ENCODE measurements at regions not wholly inside any gene's neighbourhood (a gene's known extent, or its start where the extent isn't known, plus 50 kb on each side); places are given as distances from the start of the nearest gene placed in this dataset.

- Histone ChIP-seq H3K27me3 (ENCODE audit: insufficient read depth, low read length) (no peaks in the 10 kb centered on the region), H3K4me1 (ENCODE audit: insufficient read depth, low read length) (no peaks in the 10 kb centered on the region), H3K9me3 (ENCODE audit: low read depth, low read length) (no peaks in the 10 kb centered on the region), H3K4me3 (ENCODE audit: low read length) (no peak overlapping the region)
Observed at GRCh38 chrX:799808-800207, 169.2 kb downstream of the SHOX start.

GRCh38 chrX:794311-794710 lies 163.7 kb downstream of the SHOX start:
- H3K4me1 ChIP-seq (ENCODE audit: insufficient read depth, low read length), result no peaks in the 10 kb centered on the region
- H3K9me3 ChIP-seq (ENCODE audit: low read depth, low read length), result no peaks in the 10 kb centered on the region
- H3K27me3 ChIP-seq (ENCODE audit: insufficient read depth, low read length), result peaks cover 11% of the 10 kb centered on the region
- no peak overlapping the region for H3K4me3 ChIP-seq (ENCODE audit: low read length)

DNA sequence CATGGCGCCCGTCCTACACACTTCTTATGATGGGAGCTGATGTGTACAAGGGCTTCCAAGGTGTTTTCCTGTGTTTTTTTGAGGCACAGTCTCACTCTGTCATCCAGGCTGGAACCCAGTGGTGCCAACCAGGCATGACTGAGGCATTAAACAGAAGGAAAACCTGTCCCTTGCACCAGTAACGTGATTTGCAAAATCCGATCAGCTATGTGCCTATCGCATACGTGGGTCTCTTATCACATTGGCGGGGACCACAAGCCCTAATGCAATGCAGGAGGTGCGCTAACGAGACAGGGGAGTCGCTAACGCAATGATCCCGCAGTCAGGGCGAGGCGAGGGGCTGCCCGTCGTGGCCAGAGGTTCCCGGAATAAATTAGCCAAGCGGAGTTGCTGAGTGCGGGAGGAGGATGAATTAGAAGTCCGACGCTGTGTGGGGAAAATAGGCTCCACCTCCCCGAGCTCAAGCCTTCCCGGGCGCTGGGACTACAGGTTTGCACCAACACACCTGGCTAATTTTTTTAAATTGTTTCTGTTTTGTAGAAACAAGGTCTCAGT lies 162.7 kb downstream of the SHOX start:
- peaks cover 11% of the 10 kb centered on the region for H3K27me3 ChIP-seq (ENCODE audit: insufficient read depth, low read length)
- H3K4me3 ChIP-seq (ENCODE audit: low read length), result no peak overlapping the region

DNA sequence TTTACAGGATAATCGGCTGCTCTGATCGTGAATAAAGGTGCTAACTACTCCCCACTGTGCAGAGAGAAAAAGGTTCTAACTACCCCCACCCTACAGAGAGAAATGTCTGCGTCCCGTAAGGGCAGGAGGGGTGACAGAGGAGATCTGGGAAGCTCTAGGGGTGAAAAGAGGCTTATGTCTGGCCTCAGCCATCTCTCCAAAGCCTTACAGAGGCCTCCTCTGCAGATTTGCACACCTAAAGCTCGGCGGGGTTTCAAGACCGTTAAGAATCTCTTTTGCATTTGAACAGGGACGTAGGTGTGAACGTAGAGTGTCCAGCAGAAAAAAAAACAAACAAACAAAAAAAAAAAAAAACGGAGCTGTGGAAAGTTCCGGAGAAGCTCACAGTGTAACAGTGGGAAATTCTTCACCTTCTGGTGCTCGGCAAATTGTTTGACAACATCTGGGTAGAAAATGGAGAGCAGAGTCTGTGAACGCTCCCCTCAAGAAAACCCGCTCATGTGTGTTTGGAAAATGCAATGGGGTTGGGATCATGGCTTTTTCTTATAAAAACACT lies 161.0 kb downstream of the SHOX start:
- peaks cover 11% of the 10 kb centered on the region for H3K27me3 ChIP-seq (ENCODE audit: insufficient read depth, low read length)
- H3K4me3 ChIP-seq (ENCODE audit: low read length), result no peak overlapping the region
- H3K4me1 ChIP-seq (ENCODE audit: insufficient read depth, low read length), result no peaks in the 10 kb centered on the region
- H3K9me3 ChIP-seq (ENCODE audit: low read depth, low read length), result no peaks in the 10 kb centered on the region

More for the DNA sequence above, 162.7 kb downstream of the SHOX start:
- Histone ChIP-seq H3K4me1 (ENCODE audit: insufficient read depth, low read length) (no peaks in the 10 kb centered on the region), H3K9me3 (ENCODE audit: low read depth, low read length) (no peaks in the 10 kb centered on the region)

DNA sequence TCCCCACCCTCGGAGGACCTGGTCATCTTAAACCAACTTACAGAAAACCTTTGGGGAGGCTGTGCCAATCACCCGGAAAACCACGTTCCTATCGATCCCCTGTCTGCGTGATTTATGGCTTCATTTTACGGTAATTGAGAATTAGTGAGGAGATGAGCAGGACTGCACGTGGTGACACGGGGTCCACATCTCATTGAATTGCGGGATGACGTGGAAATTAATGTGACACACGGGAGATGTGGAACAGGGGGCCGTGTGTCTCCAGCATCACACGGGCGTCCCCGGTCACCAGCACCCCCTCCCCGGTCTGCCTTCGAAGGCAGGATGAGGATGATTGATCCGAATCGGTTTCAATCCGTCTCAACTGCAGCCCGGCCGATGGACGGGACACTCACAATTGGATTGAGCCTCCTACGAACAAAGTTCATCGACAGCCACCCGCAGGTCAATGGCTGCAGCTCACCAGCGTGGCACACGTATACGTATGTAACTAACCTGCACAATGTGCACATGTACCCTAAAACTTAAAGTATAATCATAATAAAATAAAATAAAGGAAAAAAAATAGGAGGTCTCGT lies 160.3 kb downstream of the SHOX start:
- Histone ChIP-seq H3K4me1 (ENCODE audit: insufficient read depth, low read length) (no peaks in the 10 kb centered on the region), H3K9me3 (ENCODE audit: low read depth, low read length) (no peaks in the 10 kb centered on the region), H3K4me3 (ENCODE audit: low read length) (no peak overlapping the region), H3K27me3 (ENCODE audit: insufficient read depth, low read length) (peaks cover 11% of the 10 kb centered on the region)

GRCh38 chrX:790041-790506 lies 159.5 kb downstream of the SHOX start:
- Histone ChIP-seq H3K27me3 (ENCODE audit: insufficient read depth, low read length) (peaks cover 11% of the 10 kb centered on the region), H3K9me3 (ENCODE audit: low read depth, low read length) (no peaks in the 10 kb centered on the region), H3K4me1 (ENCODE audit: insufficient read depth, low read length) (no peaks in the 10 kb centered on the region), H3K4me3 (ENCODE audit: low read length) (no peak overlapping the region)

- H3K4me3 ChIP-seq (ENCODE audit: low read length), result no peak overlapping the region
- H3K4me1 ChIP-seq (ENCODE audit: insufficient read depth, low read length), result no peaks in the 10 kb centered on the region
- peaks cover 11% of the 10 kb centered on the region for H3K27me3 ChIP-seq (ENCODE audit: insufficient read depth, low read length)
- H3K9me3 ChIP-seq (ENCODE audit: low read depth, low read length), result no peaks in the 10 kb centered on the region
Observed at GRCh38 chrX:789096-789495, 158.5 kb downstream of the SHOX start.

- no peaks in the 10 kb centered on the region for H3K4me1 ChIP-seq (ENCODE audit: insufficient read depth, low read length)
Observed at GRCh38 chrX:786441-786881, 155.9 kb downstream of the SHOX start.

GRCh38 chrX:784829-785228 lies 154.2 kb downstream of the SHOX start:
- H3K4me1 ChIP-seq (ENCODE audit: insufficient read depth, low read length), result no peaks in the 10 kb centered on the region
- no peaks in the 10 kb centered on the region for H3K27me3 ChIP-seq (ENCODE audit: insufficient read depth, low read length)
- no peaks in the 10 kb centered on the region for H3K9me3 ChIP-seq (ENCODE audit: low read depth, low read length)
- no peak overlapping the region for H3K4me3 ChIP-seq (ENCODE audit: low read length)

More at GRCh38 chrX:786441-786881, 155.9 kb downstream of the SHOX start:
- Histone ChIP-seq H3K9me3 (ENCODE audit: low read depth, low read length) (no peaks in the 10 kb centered on the region), H3K4me3 (ENCODE audit: low read length) (no peak overlapping the region), H3K27me3 (ENCODE audit: insufficient read depth, low read length) (peaks cover 7% of the 10 kb centered on the region)

GRCh38 chrX:781224-782204 lies 150.9 kb downstream of the SHOX start:
- no peaks in the 10 kb centered on the region for H3K4me1 ChIP-seq (ENCODE audit: insufficient read depth, low read length)
- H3K4me3 ChIP-seq (ENCODE audit: low read length), result no peak overlapping the region
- no peaks in the 10 kb centered on the region for H3K9me3 ChIP-seq (ENCODE audit: low read depth, low read length)

GRCh38 chrX:776529-777230 lies 146.1 kb downstream of the SHOX start:
- Histone ChIP-seq H3K27me3 (ENCODE audit: insufficient read depth, low read length) (no peaks in the 10 kb centered on the region), H3K9me3 (ENCODE audit: low read depth, low read length) (no peaks in the 10 kb centered on the region), H3K4me3 (ENCODE audit: low read length) (no peak overlapping the region), H3K4me1 (ENCODE audit: insufficient read depth, low read length) (no peaks in the 10 kb centered on the region)

More at GRCh38 chrX:781224-782204, 150.9 kb downstream of the SHOX start:
- no peaks in the 10 kb centered on the region for H3K27me3 ChIP-seq (ENCODE audit: insufficient read depth, low read length)

- Histone ChIP-seq H3K27me3 (ENCODE audit: insufficient read depth, low read length) (no peaks in the 10 kb centered on the region), H3K4me3 (ENCODE audit: low read length) (no peak overlapping the region), H3K4me1 (ENCODE audit: insufficient read depth, low read length) (no peaks in the 10 kb centered on the region), H3K9me3 (ENCODE audit: low read depth, low read length) (no peaks in the 10 kb centered on the region)
Observed at GRCh38 chrX:776061-776460, 145.5 kb downstream of the SHOX start.

GRCh38 chrX:774536-774935 lies 143.9 kb downstream of the SHOX start:
- Histone ChIP-seq H3K27me3 (ENCODE audit: insufficient read depth, low read length) (no peaks in the 10 kb centered on the region), H3K4me3 (ENCODE audit: low read length) (no peak overlapping the region), H3K9me3 (ENCODE audit: low read depth, low read length) (no peaks in the 10 kb centered on the region), H3K4me1 (ENCODE audit: insufficient read depth, low read length) (no peaks in the 10 kb centered on the region)

DNA sequence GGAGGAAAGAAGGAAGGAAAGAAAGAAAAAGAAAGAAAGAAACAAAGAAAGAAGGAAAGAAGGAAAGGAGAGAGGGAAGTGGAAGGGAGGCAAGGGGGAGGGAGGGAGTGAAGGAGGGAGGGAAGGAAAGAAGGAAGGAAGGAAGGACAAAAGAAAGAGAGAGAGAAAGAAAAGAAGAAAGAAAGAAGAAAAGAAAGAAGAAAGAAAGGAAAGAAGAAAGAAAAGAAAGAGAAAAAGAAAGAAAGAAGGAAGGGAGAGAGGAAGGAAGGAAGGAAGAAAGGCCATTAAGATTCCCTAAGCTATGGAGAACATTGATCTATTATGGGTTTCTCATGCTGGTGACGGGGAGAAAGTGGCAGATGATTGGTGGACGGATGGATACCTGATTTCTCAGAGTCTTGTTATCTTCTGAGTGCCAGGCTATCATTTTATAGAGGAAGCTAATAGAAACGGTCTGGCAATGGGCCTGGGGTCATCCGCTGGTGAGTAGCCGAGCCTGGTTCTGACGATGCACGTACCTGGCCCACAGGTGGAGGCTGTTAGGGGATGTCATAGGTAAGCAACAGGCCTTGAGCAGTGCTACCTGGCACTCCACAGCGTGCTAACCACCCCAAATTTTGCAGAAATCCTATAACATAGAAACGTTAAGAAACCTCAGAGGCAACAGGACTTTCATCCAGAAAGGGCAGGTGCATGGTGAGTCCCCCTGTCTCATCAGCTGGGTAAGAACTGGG lies 142.9 kb downstream of the SHOX start:
- H3K9me3 ChIP-seq (ENCODE audit: low read depth, low read length), result no peaks in the 10 kb centered on the region
- no peak overlapping the region for H3K4me3 ChIP-seq (ENCODE audit: low read length)
- H3K27me3 ChIP-seq (ENCODE audit: insufficient read depth, low read length), result no peaks in the 10 kb centered on the region
- H3K4me1 ChIP-seq (ENCODE audit: insufficient read depth, low read length), result no peaks in the 10 kb centered on the region

All from mononuclear cell (primary cell).